ENCODE measurements at regions not wholly inside any gene's neighbourhood (a gene's known extent, or its start where the extent isn't known, plus 50 kb on each side); places are given as distances from the start of the nearest gene placed in this dataset.

- TF ChIP-seq POLR2A (IDR thresholded peaks at IDR 0.05; ENCODE audit: control extremely low read depth in 1 of 2, low read depth in 2 of 2, low read length in 2 of 2) (no peak), CTCF (IDR thresholded peaks at IDR 0.05; ENCODE audit: control extremely low read depth in 1 of 3, insufficient read depth in 1 of 3, low read depth in 1 of 3, low read length in 3 of 3) (no peak), HDAC2 (IDR thresholded peaks at IDR 0.05; ENCODE audit: borderline replicate concordance in 1 of 2, low read depth in 2 of 2, low read length in 2 of 2) (no peak), POLR2AphosphoS5 (IDR thresholded peaks at IDR 0.05; ENCODE audit: low read depth, low read length) (no peak)
Observed at GRCh38 chr3:25119682-25120081, 308.4 kb upstream of the RARB start.

All from H1 (cell line).